Limb (tissue), 2 donors: ENCODE measurements at regions not wholly inside any gene's neighbourhood (a gene's known extent, or its start where the extent isn't known, plus 50 kb on each side); places are given as distances from the start of the nearest gene placed in this dataset.

Experiments used
- DNase-seq, 2 donors: peaks; one replicate each; pipeline ENCODE4 v3.0.0-alpha.2; 2016; ENCODE audit errors: extremely low spot score in 2 of 2

GRCh38 chr11:44493383-44493782, 72.1 kb upstream of the CD82 start:
- DNase-seq = no peak

DNA sequence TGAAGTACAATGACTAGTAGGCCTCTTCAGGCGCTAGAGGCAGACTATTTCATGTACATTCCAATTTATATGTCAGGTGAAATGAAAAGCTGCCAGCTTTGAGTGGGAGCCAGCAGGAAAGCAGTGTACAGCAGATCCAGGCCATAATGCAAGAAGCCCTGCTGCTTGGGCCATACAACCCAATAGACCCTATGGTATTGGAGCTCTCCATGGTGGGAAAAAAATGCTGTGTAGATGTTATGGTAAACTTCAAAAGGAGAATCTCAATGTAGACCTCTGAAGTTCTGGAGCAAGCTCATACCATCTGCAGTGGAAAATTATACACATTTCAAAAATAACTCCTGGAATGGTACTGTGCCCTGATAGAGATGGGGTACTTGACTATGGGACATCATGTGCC, 71.5 kb upstream of the CD82 start:
- DNase-seq = no peak

DNA sequence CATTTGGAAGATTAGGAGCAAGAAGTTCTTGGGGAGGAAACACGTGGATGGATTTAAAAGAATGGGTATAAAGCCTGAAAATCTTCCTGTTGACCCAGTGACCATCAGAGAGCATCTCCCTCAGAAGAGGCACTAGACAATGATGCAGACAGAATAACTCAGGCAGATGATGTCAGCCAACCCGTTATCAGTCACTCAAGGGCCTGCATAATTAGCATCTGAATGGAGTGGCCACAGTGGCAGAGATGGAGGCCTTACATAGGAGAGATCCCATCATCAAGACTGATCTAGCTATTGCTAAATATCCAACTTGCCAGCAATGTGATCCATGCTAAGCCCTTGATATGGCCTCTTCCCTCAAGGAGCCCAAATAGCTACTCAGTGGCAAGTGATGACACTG, 70.7 kb upstream of the CD82 start:
- no peak for DNase-seq

DNA sequence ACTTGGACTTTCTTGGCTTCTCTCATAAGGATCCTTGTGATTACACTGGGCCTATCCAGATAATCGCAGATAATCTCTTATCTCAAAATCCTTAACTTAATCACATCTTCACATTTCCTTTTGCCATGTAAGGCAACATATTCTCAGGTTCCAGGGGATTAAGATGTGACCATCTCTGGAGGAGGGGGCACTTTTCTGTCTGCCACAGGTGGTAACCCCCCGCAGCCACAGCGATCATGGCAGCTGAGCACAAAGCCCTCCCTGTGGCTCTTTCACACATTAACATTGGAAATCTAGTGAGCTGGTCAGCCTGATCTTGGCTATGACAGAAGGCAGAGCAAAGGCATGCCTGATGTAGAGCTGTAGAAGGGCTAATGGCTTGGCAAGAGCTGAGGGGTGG, 69.1 kb upstream of the CD82 start:
- DNase-seq = no peak

DNA sequence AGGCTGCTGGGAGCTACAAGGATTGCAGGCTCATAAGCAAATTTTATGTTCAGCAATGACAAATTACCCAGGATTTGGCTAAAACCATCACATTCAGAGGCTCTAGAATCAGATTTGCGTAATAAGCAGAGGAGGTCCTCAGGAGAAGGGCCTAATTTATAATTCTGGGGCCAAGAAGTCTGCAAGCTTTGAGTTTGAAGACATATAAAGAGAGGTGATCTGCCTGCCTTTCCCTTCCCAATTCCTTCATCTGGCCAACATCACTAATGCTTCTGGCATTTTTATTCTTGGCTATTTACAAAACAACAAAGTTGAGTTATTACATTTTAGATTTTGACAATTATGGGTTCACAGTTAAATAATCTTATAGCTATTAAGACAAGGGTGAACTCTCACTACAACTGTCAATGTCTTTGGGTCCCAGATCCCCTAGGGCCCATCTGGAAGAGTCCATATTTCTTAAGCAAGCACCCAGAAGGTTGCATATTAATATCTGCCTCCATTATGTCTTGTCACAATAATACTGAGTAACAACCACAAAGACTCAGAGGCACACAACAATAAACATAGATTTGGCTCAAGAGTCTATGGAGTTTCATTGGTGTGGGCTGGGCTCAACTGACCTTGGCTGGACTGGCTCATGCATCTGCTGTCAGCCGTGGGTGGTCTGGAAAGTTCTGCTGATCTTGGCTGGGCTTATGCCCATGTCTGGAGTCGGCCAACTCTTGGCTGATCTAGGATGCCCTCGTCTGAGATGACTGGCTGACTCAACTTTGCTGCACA, 67.2 kb upstream of the CD82 start:
- DNase-seq = no peak

GRCh38 chr11:44502506-44502905, 63.0 kb upstream of the CD82 start:
- no peak for DNase-seq

GRCh38 chr11:44505581-44506054, 59.8 kb upstream of the CD82 start:
- no peak for DNase-seq

DNA sequence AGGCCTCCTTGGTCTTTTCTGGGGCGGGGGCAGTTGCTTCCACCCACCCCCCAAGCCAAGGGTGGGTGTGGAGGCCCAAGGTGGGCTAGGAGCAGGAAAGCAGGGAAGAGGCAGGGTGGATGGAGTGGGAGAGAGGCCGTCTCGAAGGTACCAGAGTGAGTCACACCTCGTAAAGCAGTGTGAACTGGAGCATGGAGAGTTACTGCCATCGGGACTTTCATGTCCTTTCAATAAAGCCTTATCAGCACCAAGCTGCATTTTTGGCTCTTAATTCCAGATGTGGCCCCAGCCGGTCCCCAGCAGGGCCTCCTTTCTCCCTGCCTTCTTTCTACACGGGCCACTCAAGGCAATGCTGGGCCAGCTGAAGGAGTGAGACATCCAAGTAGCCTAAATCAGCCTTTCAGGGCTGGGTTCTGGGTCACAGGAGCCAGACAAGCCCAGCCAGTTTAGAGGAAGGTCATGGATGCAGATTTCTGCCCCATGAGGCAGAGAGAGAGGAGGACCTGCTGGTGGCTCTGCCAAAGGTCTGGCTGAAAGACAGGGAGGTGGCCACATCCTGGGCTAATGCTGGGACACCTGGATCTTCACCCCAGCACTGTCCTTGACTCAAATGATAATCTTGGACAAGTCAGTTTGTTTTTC, 59.0 kb upstream of the CD82 start:
- DNase-seq = no peak

- no peak for DNase-seq
Measured at GRCh38 chr11:44507491-44507890, 58.0 kb upstream of the CD82 start.

- DNase-seq = no peak
Measured at GRCh38 chr11:44507896-44508445, 57.5 kb upstream of the CD82 start.

DNA sequence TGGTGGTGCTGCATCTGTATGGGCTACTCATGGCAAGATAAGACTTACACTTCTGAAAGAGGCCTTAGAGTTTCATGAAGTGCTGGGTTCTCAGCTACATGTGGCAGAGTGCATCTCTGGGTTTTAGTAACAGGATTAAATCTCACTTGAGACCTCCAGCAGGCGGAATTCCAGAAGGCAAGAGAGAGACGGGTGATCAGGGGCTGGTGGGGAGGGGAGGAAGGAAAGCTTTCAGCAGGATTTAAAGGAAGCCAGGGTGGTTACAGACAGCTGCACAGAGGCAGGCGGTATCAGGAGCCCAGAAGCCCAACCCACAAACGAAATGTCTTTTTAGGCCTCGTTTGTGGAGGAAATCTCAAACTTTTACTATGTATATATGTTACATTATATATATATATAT, 56.2 kb upstream of the CD82 start:
- DNase-seq = peak in 1 of 2 donors; percentile 16

GRCh38 chr11:44510372-44510771, 55.1 kb upstream of the CD82 start:
- no peak for DNase-seq

- no peak for DNase-seq
Measured at GRCh38 chr11:44512818-44513217, 52.6 kb upstream of the CD82 start.

GRCh38 chr11:44515048-44515447, 50.4 kb upstream of the CD82 start:
- no peak for DNase-seq
